ENCODE measurements at regions not wholly inside any gene's neighbourhood (a gene's known extent, or its start where the extent isn't known, plus 50 kb on each side); places are given as distances from the start of the nearest gene placed in this dataset.

DNA sequence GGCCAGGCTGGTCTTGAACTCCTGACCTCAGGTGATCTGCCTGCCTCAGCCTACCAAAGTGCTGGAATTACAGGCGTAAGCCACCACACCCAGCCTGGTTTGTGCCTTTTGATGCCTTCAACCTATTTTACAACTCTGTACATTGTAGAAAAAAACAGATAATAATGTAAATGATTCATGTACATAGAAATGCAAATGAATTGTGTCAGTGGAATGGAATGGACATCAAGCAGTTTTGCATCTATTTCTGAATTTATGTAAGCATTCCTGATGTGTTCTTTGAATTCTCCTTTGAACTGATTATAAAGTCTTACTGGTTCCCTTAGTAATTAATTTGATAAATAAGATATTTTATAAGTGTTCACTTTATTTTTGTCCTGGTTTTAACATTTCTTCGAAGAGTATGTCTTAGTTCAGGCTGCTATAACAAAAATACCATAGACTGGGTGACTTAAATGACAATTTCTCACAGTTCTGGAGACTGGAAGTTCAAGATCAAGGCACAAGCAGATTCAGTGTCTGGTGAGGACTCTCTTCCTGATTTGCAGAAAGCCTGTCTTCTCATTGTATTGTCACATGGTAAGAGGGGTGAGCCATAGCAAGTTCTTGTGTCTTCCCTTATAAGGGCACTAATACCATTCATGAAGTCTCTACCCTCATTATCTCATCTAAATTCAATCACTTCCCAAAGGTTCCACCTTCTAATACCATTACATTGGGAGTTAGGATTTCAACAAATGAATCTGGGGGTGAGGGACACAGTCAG, 162.2 kb upstream of the S100G start:
- peaks cover 56% of the 10 kb centered on the region for H3K4me1 Mint-ChIP-seq (ENCODE audit: low read depth)
- peak; percentile 11 for DNase-seq
- H3K36me3 Mint-ChIP-seq (ENCODE audit: low read depth) = no peaks in the 10 kb centered on the region

DNA sequence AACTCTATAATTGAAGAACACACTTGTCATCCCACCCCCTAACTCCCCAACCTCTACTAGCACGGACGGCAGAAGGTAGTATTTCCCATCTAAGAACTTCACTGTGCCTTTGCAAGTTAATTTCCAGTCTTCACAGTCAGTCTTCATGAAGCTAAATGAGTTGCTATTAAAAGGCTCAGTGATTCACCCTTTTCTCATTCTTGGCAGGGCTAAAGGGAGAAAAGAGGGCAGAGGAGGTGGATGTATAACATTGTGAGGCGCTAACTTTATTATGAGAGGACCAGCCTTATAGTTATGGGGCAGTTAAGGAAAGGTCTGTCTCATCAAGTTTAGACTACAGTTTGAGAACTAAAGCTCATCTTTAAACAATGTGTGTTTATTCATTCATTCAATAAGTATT, 161.0 kb upstream of the S100G start:
- H3K27me3 Mint-ChIP-seq (ENCODE audit: insufficient read depth) = no peaks in the 10 kb centered on the region
- H3K4me1 Mint-ChIP-seq (ENCODE audit: low read depth) = peaks cover 48% of the 10 kb centered on the region

More for the DNA sequence above, 162.2 kb upstream of the S100G start:
- Mint-ChIP-seq H3K27me3 (ENCODE audit: insufficient read depth) (no peaks in the 10 kb centered on the region), H3K27ac (no peak overlapping the region), H3K4me3 (no peak overlapping the region), H3K9me3 (no peaks in the 10 kb centered on the region)
- TF ChIP-seq, protein P1, sequence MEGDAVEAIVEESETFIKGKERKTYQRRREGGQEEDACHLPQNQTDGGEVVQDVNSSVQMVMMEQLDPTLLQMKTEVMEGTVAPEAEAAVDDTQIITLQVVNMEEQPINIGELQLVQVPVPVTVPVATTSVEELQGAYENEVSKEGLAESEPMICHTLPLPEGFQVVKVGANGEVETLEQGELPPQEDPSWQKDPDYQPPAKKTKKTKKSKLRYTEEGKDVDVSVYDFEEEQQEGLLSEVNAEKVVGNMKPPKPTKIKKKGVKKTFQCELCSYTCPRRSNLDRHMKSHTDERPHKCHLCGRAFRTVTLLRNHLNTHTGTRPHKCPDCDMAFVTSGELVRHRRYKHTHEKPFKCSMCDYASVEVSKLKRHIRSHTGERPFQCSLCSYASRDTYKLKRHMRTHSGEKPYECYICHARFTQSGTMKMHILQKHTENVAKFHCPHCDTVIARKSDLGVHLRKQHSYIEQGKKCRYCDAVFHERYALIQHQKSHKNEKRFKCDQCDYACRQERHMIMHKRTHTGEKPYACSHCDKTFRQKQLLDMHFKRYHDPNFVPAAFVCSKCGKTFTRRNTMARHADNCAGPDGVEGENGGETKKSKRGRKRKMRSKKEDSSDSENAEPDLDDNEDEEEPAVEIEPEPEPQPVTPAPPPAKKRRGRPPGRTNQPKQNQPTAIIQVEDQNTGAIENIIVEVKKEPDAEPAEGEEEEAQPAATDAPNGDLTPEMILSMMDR (IDR thresholded peaks at IDR 0.05) = no peak

DNA sequence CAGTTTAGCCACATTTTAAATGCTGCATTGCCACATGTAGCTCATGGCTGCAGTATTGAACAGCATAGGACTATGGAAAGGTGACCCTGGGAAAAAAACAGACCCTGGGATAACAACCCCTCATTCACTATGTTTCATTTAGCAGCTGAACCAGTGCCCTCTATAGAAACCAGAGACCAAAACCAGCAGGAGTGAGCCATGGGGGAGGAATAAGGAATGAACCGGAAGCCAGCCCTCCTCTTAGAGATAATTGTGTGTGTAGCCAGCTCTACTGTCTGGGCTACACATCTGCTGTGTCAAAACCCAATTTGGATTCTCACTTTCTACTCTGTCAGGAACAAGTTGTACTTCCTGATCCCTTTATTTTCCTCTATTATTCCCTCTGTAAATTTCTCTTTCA, 158.5 kb upstream of the S100G start:
- Mint-ChIP-seq H3K36me3 (ENCODE audit: low read depth) (no peaks in the 10 kb centered on the region), H3K27ac (no peak overlapping the region), H3K9me3 (no peaks in the 10 kb centered on the region), H3K27me3 (ENCODE audit: insufficient read depth) (no peaks in the 10 kb centered on the region), H3K4me1 (ENCODE audit: low read depth) (peaks cover 34% of the 10 kb centered on the region), H3K4me3 (no peak overlapping the region)
- no peak for DNase-seq
- TF ChIP-seq, protein P1 (IDR thresholded peaks at IDR 0.05) = no peak

More for the DNA sequence above, 161.0 kb upstream of the S100G start:
- H3K27ac Mint-ChIP-seq = peak overlapping the region; percentile 60
- H3K9me3 Mint-ChIP-seq = no peaks in the 10 kb centered on the region
- TF ChIP-seq, protein P1 (IDR thresholded peaks at IDR 0.05) = no peak
- no peak for DNase-seq
- no peak overlapping the region for H3K4me3 Mint-ChIP-seq
- H3K36me3 Mint-ChIP-seq (ENCODE audit: low read depth) = no peaks in the 10 kb centered on the region

DNA sequence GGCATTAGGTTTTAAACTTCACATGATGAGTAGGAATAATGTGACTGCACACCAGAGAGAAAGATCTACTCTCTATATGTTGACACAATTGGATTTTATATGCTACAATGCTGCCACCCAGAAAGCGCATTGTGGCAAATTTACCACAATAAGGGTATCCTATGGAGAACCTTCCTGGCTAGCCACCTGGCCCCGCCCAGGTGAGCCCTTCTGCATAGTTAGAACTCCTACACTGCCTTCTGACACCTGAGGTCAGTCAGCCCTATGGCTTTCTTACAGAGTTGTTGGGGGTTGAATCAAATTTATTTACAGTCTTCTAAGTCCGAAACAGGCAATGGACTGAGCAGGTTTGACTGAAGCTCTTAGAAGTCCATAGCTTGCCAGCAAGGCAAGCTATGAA, 153.8 kb upstream of the S100G start:
- Mint-ChIP-seq H3K27ac (no peak overlapping the region), H3K4me3 (no peak overlapping the region), H3K9me3 (no peaks in the 10 kb centered on the region; the same call in 1 of the 2 replicates), H3K4me1 (ENCODE audit: low read depth) (peaks cover 9% of the 10 kb centered on the region; the same call in 1 of the 2 replicates), H3K36me3 (ENCODE audit: low read depth) (no peaks in the 10 kb centered on the region), H3K27me3 (ENCODE audit: insufficient read depth) (peaks cover 2% of the 10 kb centered on the region; the same call in 1 of the 2 replicates)
- no peak for DNase-seq
- TF ChIP-seq, protein P1 (IDR thresholded peaks at IDR 0.05) = no peak

DNA sequence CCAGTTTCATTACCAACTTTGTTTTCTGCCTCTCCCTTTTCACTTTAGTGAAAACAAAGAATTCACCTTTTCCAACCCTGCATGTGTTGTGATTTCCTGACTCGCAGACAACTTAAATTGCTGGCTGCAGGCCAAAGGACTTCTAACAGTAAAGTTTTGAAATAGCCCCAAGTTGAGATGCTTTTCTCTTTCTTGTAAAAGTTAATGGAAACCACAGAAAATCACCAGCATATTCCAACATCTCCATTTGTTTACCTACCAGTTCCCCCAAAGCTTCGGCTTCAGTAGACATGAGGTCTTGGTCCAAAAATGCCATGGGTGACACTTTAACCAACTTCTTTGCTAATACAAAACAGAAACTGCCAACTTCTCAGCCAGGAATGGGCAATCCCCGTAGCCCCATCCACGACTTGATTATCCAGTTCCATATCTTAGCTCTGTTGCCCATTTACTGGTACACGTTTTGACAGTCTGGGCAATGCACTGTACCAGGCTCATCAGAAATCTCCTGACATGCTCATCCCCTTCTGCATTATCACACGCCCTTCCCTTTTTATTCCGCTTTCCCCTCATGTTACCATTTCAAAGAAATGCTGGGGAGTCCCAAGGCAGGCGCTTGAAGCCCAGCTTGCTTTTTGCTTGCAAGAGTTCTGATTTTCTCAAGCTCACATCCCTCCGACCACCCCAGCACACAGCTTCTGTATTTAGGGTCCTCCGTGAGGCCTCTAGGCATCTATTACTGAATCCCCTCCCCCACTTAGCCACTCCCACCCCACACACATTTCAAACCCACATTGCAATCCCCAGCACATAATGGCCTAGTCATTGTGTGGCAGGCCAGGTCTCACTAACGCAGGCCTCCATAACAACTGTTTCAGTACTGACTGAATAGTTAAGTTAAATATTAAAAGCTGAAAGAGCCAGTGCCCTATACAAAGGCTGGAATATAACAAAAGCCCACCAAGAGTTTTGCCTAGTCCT, 137.9 kb upstream of the S100G start:
- Mint-ChIP-seq H3K9me3 (no peaks in the 10 kb centered on the region), H3K4me1 (ENCODE audit: low read depth) (peaks cover 16% of the 10 kb centered on the region), H3K27ac (no peak overlapping the region), H3K36me3 (ENCODE audit: low read depth) (no peaks in the 10 kb centered on the region), H3K27me3 (ENCODE audit: insufficient read depth) (no peaks in the 10 kb centered on the region; the same call in 1 of the 2 replicates), H3K4me3 (no peak overlapping the region)
- DNase-seq = no peak
- TF ChIP-seq, protein P1 (IDR thresholded peaks at IDR 0.05) = no peak
